ENCODE measurements at regions not wholly inside any gene's neighbourhood (a gene's known extent, or its start where the extent isn't known, plus 50 kb on each side); places are given as distances from the start of the nearest gene placed in this dataset.
"Not testable (repeated sequence)": the region's sequence is repeated elsewhere in the genome, so short reads cannot be mapped to it uniquely, and the experiment has no call there.

DNA sequence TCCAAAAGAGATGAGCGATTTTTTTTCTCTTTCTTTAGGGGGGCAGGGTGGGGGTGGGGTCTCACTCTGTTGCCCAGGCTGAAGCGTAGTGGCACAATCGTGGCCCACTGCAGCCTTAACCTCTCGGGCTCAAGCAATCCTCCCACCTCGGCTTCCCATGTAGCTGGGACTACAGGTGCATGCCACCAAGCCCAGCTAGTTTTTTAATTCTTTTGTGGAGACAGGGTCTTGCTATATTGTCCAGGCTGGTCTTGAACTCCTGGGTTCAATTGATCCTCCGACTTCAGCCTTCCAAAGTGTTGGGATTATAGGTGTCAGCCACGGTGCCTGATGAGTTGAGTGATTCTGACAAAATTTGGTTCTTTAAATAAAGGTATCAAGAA is 127.0 kb downstream of the ARRDC3 start:
- no peak for ATAC-seq
- DNase-seq (ENCODE audit: missing footprints): no peak
- intact Hi-C loops (cut with DNase I): no loop called here

DNA sequence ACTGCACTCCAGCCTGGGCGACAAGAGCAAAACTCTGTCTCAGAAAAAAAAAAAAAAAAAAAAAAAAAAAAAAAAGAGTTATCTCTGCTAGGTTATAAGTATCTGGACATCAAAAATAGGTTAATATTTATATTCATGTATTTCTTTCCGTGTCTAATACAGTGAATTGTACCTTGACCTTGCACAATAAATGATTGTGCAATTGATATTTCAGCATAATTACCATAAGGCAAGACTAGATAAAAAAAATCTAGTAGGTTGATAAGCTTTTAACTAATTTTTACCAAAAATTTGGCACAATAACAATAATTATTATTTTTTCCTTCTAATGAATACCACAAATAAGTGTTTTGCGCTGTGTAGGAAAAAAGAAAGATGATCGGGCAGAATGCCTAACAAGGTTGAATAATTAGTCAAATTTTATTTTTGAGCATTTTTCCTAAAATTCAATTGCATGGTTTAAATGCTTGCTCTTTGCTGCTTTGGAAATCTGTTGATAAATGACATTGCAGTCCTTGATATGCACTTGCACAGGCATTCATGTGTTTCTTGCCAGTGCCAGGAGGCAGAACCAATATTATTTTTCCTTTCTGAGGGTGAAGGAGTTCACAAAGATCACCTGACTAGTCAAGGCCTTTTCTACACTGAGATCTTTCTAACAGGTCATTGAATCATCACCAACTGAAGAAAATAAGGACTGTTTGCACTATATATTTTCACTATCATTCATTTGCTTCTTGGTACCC is 127.5 kb downstream of the ARRDC3 start:
- no peak for DNase-seq (ENCODE audit: missing footprints)
- no peak for ATAC-seq
- intact Hi-C loops (cut with DNase I): no loop called here

DNA sequence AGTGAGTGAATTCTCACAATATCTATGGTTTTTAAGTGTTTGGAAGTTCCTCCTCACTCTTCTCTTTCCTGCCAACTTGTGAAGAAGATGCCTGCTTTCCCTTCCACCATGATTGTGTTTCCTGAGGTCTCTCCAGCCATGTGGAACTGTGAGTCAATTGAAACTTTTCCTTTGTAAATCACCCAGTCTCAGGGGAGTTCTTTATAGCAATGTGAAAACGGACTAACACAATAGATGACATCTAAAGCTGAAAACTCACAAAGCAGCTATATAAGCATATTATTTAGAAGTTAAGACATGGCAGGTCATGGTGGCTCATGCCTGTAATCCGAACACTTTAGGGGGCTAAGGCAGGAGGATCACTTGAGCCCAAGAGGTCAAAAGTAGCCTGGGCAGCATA is 130.2 kb downstream of the ARRDC3 start:
- intact Hi-C loops (cut with DNase I): no loop called here
- ATAC-seq (no peak), DNase-seq (ENCODE audit: missing footprints) (no peak)

DNA sequence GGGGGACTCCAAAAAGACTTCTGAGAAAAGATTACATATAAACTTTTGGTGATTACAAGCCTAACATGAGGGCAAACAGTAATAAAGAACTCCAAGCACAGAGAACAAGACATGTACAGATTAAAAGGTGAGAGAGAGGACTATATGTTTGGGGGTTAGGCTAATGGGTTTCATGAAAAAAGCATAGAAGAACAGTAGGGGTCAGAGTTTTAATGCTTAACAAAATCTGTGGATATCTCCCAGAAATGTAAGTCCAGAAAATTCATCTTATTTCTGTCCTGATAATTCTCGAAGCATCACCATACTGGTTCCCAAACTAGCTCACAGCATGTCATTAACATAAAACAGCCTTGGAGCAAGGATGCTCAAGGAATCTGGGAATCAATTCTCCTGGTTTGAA is 137.2 kb downstream of the ARRDC3 start:
- intact Hi-C loops (cut with DNase I): loop anchor here (1.0 kb wide), 1 partner anchor 66 kb away; no protein-coding TSS in a partner anchor
- ATAC-seq (no peak), DNase-seq (ENCODE audit: missing footprints) (no peak)

DNA sequence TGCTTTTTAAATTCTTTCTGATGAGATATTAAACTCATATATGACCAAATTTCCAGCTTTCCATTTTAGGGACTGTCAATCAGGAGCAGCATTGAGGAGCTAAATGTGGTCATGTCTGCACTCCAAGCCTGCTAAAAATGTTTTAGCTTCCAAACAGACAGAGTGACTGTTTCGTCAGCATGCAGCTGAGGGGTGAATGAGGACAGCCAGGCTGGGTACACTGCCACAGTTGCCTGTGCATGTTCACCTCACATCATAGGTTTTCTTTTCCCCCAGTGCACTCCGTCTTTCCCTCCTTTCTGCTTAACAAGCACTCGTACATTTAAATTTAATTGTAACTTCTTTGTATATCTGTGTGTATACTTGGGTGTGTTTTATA is 138.1 kb downstream of the ARRDC3 start:
- ATAC-seq (peak; percentile 95), DNase-seq (ENCODE audit: missing footprints) (no peak)
- intact Hi-C loops (cut with DNase I): loop anchor here (1.0 kb wide), 1 partner anchor 67 kb away; no protein-coding TSS in a partner anchor

DNA sequence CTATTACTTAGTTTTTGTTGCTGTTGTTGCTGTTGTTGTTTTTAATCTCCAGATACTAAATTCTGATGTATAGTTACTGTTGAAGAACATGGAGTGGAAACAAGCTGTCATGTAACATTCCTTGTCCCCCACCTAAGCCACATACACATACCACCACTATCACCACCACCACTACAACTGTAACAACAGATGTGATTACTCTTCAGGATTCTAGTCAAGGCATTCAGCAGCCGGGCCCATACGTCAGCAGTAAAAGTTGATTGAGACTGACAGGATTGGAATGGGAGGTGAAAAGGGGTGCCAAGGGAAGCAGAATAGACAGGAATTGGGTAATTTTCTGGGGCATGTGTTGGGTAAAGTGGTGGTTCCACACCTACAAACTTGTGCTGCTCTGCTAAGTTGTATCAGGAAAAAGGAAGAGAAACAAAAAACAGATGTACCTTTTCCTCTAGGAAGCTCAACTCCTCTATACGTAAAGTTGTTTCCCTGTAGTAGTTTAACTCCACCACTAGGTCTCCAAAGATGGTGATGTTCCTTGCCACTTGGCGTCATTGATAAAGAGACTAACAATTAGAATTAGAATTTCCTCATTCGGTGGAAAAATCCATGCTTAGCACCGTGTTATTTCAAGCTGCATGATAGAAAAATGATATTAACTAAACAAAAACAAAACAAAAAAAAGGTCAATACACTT is 138.6 kb downstream of the ARRDC3 start:
- DNase-seq (ENCODE audit: missing footprints) (no peak), ATAC-seq (peak; percentile 52)
- intact Hi-C loops (cut with DNase I): loop anchor here (1.0 kb wide), 1 partner anchor 68 kb away; no protein-coding TSS in a partner anchor

DNA sequence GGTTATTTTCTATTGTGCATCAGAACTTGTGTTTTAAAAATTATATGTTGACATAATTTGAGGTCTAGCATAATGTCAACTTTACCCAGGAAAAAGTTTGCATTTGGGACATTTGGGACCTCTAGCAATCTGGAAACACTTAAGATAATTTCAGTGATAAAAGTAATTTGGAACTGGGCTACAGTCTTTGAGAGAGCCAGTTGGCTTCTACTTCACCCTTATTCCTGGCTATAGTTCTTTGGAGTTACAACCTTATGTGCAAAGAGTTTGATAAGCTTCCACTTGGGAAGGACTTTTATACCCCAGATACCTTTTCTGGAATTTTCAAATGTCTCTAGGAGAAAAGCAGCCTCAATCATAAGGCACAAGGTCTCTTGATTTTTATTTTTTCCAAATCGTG is 139.3 kb downstream of the ARRDC3 start:
- intact Hi-C loops (cut with DNase I): no loop called here
- no peak for DNase-seq (ENCODE audit: missing footprints)
- ATAC-seq: peak; percentile 71

DNA sequence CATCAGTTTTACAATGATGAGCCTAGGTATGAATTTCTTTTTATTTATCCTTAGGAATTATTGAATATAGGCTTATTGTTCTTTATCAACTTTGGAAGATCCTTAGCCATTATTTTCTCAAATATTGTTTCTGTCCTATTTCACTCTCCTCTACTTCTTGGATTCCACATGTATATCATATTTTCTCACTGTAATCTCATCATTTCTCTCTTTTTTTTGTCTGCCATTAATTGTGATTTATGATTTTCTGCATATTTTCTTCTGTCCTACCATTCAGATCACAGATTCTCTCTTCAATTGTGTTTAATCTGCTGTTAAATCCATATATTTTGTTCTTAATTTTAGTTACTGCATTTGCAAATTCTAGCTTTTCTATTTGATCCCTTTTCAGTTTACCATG is 139.8 kb downstream of the ARRDC3 start:
- DNase-seq (ENCODE audit: missing footprints): no peak
- no peak for ATAC-seq
- intact Hi-C loops (cut with DNase I): no loop called here

DNA sequence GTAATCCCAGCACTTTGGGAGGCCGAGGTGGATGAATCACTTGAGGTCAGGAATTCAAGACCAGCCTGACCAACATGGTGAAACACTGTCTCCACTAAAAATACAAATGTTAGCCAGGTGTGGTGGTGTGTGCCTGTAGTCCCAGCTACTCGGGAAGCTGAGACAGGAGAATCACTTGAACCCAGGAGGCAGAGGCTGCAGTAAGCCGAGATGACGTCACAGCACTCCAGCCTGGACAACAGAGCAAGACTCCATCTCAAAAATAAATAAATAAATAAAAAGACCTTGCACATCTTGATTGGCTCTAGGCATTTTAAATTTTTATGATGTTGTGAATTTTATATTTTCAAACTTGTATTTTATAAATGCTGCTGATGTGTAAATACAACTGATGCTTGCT is 141.7 kb downstream of the ARRDC3 start:
- DNase-seq (ENCODE audit: missing footprints): not testable (repeated sequence)

DNA sequence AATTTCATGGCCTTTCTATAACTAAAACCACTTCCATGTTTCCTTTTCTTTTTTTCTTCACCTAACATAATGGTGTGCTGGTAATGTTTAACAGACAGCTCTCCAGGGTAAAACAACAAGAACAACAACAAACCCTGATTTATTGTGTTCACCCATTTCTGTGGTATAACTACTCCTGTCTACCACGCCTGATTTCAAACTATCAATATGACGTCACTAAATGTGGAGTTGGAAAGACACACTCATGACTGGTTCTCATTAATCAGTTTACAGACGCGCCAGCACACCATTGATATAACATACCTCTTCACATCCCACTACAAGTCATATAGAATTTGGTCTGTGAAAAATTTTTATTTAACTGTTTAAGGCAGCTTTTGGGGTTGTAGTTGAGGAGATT is 142.9 kb downstream of the ARRDC3 start:
- intact Hi-C loops (cut with DNase I): no loop called here
- DNase-seq (ENCODE audit: missing footprints) (no peak), ATAC-seq (no peak)

More for the DNA sequence above, 141.7 kb downstream of the ARRDC3 start:
- intact Hi-C loops (cut with DNase I); ATAC-seq: not testable (repeated sequence)

DNA sequence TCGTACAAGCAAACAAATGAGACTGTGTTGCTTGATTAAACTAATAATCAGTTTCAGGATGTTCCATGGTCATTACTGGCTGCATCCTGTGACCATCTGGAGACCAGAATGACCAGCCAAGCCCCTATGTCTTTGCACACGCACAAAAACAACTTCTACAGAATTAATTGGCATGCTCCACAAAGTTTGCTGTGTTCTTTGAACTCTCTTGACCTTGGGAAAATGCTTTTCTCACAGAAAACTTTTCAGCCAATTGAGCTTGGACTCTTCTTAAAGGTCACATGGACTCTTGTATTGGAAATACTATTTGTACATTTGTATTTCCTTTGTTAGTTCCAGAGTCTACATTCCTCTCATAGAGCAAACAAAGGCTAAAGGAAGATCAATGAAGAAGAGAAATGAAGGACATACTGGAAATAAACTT is 147.8 kb downstream of the ARRDC3 start:
- intact Hi-C loops (cut with DNase I): no loop called here
- ATAC-seq (peak; percentile 75), DNase-seq (ENCODE audit: missing footprints) (no peak)

DNA sequence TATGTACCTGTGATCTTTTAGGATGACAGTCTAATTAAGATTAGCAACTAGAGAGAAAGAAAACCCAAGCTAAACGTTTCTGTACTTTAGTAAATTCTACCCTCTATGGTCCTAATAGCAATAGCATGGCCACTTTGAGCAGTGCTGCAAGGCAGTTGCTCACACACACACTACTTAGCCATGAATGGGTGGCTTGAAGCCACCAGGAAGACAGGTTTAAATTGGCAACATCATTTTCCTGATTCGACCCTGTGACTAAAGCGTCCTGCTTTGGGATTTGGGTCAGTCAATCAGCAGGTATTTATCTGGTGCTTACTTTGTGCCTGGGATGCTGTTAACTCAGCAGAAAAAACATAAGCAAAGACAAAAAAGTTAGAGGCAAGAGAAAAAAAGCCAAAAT is 150.6 kb downstream of the ARRDC3 start:
- DNase-seq (ENCODE audit: missing footprints): no peak
- ATAC-seq: no peak
- intact Hi-C loops (cut with DNase I): no loop called here

DNA sequence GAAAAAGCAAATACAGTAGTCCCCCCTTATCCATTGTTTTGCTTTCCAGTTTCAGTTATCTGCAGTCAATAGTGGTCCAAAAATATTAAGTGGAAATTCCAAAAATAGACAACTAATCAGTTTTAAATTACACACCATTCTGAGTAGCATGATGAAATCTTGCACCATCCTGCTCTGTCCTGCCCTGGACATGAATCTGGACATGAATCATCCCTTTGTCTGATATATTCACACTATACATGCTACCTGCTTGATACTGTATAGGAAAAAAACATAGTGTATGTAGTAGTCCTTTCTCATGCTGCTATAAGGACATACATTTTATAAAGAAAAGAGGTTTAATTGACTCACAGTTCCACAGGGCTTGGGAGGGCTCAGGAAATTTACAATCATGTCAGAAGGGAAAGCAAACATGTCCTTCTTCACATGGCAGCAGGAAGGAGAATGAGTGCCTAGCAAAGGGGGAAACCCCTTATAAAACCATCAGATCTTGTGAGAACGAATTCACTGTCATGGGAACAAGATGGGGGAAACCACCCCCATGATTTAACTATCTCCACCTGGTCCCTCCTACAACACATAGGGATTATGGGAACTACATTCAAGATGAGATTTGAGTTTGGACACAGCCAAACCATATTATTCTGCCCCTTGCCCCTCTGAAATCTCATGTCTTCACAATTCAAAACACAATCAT is 153.9 kb downstream of the ARRDC3 start:
- DNase-seq (ENCODE audit: missing footprints) (no peak), ATAC-seq (no peak)
- intact Hi-C loops (cut with DNase I): no loop called here

DNA sequence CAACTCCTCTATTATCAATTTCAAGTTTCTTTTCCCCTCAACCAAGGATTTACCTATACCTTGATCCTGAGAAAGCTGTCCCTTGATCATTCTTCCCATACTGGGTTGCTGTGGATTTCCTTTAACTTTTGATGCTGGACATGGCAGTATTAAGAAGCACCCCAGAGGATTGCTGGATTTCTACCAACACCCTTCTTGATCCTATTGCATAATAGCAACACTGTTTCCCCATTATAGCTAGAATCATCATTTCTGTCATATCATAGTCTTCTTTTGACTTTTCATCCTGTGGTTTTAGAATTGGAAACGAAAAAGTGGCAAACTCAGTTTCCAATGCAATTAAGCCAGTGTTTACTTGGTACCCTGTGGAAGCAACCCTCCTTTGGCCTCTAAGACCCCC is 154.9 kb downstream of the ARRDC3 start:
- intact Hi-C loops (cut with DNase I): no loop called here
- no peak for DNase-seq (ENCODE audit: missing footprints)
- ATAC-seq: no peak

DNA sequence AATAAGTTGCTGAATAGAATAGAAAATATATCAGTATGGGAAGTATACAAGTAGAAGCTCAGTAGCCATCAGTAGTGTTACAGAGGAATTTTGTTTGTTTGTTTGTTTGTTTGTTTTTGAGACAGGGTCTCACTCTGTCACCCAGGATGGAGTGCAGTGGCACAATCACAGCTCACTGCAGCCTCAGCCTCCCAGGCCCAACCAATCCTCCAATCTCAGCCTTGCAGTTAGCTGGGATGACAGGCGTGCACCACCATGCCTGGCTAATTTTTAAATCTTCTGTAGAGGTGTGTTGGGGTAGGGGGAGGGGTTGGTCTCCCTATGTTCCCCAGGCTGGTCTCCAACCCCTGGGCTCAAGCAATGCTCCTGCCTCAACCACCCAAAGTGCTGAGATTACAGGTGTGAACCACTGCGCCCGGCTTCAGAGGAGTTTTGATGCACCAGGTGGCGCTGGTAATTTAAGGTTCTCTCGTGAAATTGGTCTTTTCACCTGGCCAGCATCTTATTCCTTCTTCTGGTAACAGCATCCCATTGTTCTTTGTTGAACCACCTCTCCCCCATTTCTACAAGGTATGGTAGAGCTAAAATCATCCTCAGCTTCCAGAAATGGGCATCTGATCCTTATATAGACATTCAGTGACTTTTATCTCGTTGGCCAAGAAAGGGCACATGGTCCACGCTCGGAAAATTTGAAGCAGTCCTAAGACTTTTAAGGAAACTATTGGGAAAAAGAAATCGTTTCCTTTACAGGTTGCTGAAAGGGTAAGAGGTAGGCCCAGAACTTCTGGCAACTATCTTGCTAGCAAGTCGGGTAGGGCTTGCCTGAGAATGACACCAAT is 157.1 kb downstream of the ARRDC3 start:
- ATAC-seq (peak; percentile 46), DNase-seq (ENCODE audit: missing footprints) (no peak)
- intact Hi-C loops (cut with DNase I): loop anchor here (2.0 kb wide), 1 partner anchor 159 kb away; no protein-coding TSS in a partner anchor

DNA sequence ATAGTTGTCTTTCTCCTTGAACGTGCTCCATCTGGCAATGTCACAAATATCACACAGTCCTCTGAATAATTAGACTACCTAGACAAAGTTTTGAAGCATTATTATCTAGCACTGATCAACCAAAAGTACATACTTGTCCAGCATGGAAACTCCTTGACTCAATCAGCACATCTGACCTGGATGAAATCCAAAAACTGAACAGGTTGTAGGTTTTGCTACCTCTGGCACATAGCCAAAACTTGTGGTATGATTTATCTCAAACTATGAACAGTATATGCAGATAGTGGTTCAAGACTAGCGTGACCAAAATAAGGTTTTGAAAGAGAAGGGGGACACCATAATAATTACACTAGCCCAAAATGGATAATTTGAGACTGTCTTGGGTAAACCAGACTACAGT is 158.1 kb downstream of the ARRDC3 start:
- intact Hi-C loops (cut with DNase I): no loop called here
- no peak for ATAC-seq
- DNase-seq (ENCODE audit: missing footprints): no peak

DNA sequence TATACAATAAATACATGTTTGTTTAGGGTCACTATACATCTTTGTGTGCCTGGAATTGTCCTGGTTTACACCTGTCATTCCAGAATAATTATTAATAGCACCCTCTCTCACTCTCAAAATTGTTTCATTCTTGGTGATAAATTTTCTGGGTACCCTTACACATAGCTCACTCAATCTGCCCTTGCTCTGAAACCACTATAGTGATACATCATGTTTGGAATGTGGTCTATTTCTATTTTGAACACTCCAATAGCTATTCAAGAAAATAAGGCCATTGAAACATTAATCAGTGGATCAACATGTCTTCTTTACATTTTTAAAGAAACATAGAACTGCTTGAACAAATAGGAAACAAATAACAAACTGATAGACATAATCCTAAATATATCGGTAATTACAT is 158.7 kb downstream of the ARRDC3 start:
- intact Hi-C loops (cut with DNase I): no loop called here
- DNase-seq (ENCODE audit: missing footprints): no peak
- no peak for ATAC-seq

DNA sequence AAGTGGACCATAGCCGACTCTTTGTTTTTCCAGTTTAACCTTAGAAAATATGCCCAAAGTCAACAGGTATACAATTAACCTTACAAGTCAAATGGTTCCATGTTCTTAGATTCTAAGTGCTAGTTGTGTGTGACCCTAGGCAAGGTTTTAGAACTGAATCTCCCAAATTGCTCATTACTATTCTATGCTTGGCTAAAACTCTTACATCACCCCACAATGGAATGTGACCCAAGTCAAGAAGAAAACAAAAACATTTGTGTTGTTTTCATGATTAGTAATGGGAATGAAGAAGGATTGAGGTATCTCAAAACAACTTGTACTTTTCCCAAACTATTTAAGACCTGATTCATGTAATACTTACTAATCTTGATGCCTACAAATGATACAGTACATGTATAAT is 159.2 kb downstream of the ARRDC3 start:
- ATAC-seq: no peak
- no peak for DNase-seq (ENCODE audit: missing footprints)
- intact Hi-C loops (cut with DNase I): no loop called here

DNA sequence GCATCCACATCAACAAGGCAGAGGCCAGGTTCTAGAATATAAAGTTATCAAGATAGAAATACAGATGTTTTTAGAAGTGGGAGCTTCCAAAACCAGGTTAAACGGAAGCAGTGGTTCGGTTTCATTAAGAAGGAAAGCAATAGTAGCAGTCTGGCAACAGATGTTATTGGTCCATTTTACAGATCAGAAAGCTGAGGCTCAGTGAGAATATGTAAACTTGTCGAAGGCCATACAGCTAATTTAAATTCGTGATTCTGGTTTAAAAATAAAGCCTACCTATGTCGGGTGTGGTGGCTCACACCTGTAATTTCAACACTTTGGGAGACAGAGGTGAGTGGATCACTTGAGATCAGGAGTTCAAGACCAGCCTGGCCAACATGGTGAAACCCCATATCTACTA is 160.6 kb downstream of the ARRDC3 start:
- no peak for DNase-seq (ENCODE audit: missing footprints)
- intact Hi-C loops (cut with DNase I): no loop called here

More for the DNA sequence above, 160.6 kb downstream of the ARRDC3 start:
- no peak for ATAC-seq
